Activated naive CD8-positive, alpha-beta T cell (primary cell): ENCODE measurements at regions not wholly inside any gene's neighbourhood (a gene's known extent, or its start where the extent isn't known, plus 50 kb on each side); places are given as distances from the start of the nearest gene placed in this dataset.

Experiments
- H3K27ac Mint-ChIP-seq: one replicate; pipeline ENCODE4 v1.8.0; 2021; ENCODE audit warnings: mixed read lengths
- H3K27me3 Mint-ChIP-seq: one replicate; pipeline ENCODE4 v1.8.0; 2021; ENCODE audit warnings: mixed read lengths
- H3K36me3 Mint-ChIP-seq: one replicate; pipeline ENCODE4 v1.8.0; 2021; ENCODE audit warnings: mixed read lengths
- H3K4me1 Mint-ChIP-seq: one replicate; pipeline ENCODE4 v1.8.0; 2021; ENCODE audit warnings: low read depth, mixed read lengths
- H3K4me3 Mint-ChIP-seq: one replicate; pipeline ENCODE4 v1.8.0; 2021; ENCODE audit warnings: mild to moderate bottlenecking, mixed read lengths
- H3K9me3 Mint-ChIP-seq: one replicate; pipeline ENCODE4 v1.8.0; 2021; ENCODE audit warnings: low read depth, mixed read lengths

DNA sequence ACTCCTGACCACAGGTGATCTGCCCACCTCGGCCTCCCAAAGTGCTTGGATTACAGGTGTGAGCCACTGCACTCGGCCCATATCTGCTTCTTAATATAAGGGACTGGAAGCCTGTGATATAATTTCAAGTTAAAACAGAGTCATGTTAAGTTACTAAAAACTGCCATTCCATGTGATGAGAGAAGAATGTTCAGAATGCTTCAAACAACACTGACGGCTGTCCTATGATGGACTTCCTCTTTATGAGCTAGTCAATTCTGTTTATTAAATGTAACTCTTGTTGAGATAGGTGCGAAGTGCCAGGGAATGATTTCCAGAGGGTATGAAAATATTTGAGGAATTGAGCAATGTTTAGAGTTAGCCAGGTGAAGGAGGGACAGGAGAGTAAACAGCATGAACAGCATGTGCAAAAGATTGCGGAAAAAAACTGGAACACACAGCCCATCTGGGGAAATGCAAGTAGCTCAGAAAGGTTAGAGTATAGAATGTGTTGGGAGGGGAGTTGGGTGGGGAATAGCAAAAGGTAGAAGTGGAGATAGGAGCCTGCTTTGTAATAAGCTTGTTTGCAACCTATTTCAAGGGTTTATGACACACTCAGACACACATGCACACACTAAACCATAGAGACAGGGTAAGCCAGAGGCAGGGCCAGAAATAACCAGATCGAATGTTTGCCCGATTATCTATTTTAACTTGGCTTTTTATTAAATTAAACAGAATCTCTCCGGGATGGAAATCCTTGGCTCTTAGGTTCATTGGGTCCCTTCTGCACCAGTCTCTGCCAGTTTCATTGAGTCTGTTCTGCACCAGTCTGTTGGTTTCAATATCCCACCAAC is 135.6 kb upstream of the COX10 start:
- H3K4me3 Mint-ChIP-seq = no peak overlapping the region
- H3K36me3 Mint-ChIP-seq = peaks cover 12% of the 10 kb centered on the region
- no peaks in the 10 kb centered on the region for H3K4me1 Mint-ChIP-seq
- H3K9me3 Mint-ChIP-seq = no peaks in the 10 kb centered on the region
- H3K27ac Mint-ChIP-seq = no peak overlapping the region
- no peaks in the 10 kb centered on the region for H3K27me3 Mint-ChIP-seq

GRCh38 chr17:13939222-13939621 is 130.1 kb upstream of the COX10 start:
- Mint-ChIP-seq H3K36me3 (peaks cover 16% of the 10 kb centered on the region), H3K4me3 (no peak overlapping the region), H3K9me3 (peaks cover 14% of the 10 kb centered on the region), H3K27me3 (no peaks in the 10 kb centered on the region), H3K4me1 (no peaks in the 10 kb centered on the region), H3K27ac (no peak overlapping the region)

DNA sequence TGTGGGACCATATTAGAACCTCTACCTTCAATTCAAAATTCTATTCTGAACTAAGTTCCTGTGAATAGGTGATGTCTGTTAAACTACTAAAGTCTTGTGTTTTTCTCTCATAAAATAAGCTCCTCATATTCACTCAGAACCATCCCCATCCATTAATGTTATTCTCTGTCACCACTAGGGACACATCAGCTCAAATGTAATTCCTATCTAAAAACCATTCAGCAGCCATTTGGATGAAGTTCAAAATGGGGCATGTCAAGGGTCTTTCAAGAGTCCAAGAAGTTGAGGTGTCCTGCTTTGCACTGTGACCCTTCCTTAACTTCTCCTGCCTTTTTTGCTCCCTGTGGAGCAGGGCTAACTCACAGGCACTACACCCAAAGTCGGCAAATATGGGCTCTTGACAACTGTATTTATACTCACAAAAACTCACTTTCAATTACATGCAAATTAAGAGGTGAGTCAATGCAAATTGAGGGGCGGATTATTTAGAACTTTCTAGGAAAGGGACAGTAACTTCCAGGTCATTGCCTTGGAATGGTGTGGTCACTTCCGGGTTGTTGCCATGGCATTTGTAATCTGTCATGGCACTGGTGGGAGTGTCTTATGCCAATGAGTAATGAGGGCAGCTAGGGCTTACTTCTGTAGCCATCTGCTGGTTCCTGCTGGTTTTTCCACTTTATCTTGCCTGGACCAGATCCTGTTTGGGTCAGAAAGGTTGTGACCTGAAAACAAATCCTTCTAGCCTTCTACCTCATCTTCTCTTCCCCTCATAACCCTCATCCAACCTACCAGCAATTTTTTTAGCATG is 128.2 kb upstream of the COX10 start:
- no peak overlapping the region for H3K27ac Mint-ChIP-seq
- no peak overlapping the region for H3K4me3 Mint-ChIP-seq
- peaks cover 16% of the 10 kb centered on the region for H3K36me3 Mint-ChIP-seq
- no peaks in the 10 kb centered on the region for H3K4me1 Mint-ChIP-seq
- peaks cover 14% of the 10 kb centered on the region for H3K9me3 Mint-ChIP-seq
- H3K27me3 Mint-ChIP-seq = no peaks in the 10 kb centered on the region

DNA sequence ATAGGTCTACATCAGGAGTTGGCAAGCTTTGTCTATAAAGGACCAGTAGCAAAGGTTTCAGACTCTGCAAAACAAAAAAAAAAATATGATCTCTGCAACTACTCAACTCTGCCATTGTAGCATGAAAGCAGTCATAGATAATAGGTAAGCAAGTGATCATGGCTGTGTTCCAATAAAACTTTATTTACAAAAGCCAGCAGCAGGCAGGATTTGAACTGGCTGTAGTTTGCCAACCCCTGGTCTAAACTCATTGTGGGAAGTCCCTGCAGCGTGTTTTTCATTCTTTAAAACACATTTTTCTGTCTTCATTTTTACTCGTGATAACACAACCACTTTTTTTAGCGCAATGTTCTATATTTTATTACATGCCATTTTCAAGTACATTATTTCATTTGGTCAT is 127.5 kb upstream of the COX10 start:
- H3K27me3 Mint-ChIP-seq = no peaks in the 10 kb centered on the region
- no peak overlapping the region for H3K4me3 Mint-ChIP-seq

DNA sequence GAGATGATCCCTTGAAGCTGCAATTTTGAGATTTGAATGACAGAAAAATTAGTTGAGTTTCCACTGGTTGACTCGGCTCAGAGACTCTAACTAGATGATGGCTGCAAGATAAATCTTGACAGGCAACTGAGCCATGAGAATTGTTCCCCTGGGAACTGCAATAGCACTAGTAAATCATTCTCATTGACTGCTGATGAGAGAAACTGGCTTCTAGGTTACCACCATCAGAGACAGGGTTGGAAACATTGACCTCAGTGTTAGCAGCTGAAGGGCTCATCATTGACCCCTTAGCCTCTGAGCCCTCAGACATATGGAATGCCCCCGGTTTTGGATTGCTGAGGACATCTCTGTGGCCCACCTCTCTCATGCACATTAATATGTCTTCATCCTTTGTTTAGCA is 125.4 kb upstream of the COX10 start:
- no peak overlapping the region for H3K4me3 Mint-ChIP-seq
- H3K4me1 Mint-ChIP-seq = no peaks in the 10 kb centered on the region
- H3K9me3 Mint-ChIP-seq = peaks cover 14% of the 10 kb centered on the region
- peaks cover 16% of the 10 kb centered on the region for H3K36me3 Mint-ChIP-seq
- H3K27ac Mint-ChIP-seq = no peak overlapping the region
- H3K27me3 Mint-ChIP-seq = no peaks in the 10 kb centered on the region

More for the DNA sequence above, 127.5 kb upstream of the COX10 start:
- Mint-ChIP-seq H3K36me3 (peaks cover 16% of the 10 kb centered on the region), H3K9me3 (peaks cover 14% of the 10 kb centered on the region), H3K27ac (no peak overlapping the region), H3K4me1 (no peaks in the 10 kb centered on the region)

DNA sequence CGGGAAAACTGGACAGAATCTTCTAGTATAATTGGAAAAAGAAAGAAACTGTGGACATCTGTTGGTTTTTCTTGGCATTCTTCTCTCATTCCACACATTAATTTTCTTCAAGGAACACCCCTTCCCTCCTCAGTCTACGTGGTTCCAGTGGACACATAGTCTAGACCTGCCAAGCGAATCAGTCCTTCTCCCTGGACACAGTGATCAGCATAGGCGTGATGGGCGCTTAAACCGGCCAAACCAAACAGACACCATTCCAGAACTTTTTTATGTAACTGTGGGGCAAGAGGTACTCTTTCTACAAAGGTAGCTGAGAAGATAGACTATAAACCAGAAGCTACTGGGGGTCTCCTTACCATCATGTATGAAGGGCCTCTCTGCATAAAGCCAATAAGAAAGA is 121.8 kb upstream of the COX10 start:
- Mint-ChIP-seq H3K9me3 (no peaks in the 10 kb centered on the region), H3K4me3 (no peak overlapping the region), H3K27me3 (no peaks in the 10 kb centered on the region), H3K27ac (no peak overlapping the region), H3K4me1 (no peaks in the 10 kb centered on the region), H3K36me3 (no peaks in the 10 kb centered on the region)

DNA sequence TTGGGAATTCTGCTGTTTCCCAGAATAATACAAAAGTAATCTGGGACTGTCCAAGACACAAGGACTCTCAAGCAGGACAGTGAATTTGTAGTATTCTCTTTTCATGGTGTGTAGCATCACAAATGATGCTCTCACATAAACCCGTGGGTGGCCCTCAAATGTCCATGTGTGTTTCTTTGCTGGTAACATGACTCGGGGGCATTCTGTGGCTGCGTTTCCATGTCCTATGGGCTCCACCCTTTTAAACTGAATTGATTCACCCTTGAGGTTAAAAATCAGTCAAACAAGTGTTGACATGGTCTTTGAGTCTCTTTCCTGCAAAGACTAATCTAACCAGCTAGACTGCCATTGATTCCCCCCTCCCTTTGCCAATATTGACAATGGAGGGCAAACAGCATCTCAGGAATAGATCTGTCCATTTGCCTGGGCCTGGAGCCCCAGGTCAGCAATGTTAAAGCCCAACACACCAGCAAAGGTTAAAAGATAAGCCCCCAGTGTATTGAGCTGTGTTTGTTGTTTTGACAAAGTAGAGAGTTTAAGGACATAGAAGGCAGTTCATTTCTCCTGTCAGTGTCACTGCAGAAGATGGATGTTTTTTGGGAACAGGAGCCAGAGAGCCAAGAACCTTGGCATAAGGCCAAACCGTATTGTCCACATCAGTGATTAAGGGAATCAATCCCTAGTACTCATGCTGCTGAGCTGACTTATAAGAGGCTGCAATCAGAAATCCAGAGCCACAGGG is 117.1 kb upstream of the COX10 start:
- no peaks in the 10 kb centered on the region for H3K4me1 Mint-ChIP-seq
- no peak overlapping the region for H3K4me3 Mint-ChIP-seq
- H3K27ac Mint-ChIP-seq = no peak overlapping the region
- H3K9me3 Mint-ChIP-seq = no peaks in the 10 kb centered on the region
- H3K36me3 Mint-ChIP-seq = peaks cover 12% of the 10 kb centered on the region
- H3K27me3 Mint-ChIP-seq = no peaks in the 10 kb centered on the region

DNA sequence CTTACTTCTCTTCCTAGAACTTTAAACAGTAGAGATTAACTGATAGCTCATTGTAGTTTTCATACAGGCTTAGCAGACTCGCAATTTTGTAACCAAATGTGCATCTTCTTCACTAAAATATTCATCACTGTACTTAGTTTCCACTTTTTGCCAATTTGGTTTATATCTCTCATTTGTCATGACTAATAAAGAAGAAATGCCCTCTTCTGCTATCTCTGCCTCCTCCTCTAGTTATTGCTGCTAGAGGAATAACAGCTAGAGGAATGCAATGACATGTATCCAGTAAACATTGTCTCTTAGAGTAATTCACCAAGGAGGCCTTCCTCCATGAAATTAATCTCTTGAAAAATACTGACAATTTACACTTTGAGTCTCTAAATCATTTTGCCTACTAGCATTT is 115.5 kb upstream of the COX10 start:
- no peak overlapping the region for H3K4me3 Mint-ChIP-seq

GRCh38 chr17:13957636-13958035 is 111.7 kb upstream of the COX10 start:
- Mint-ChIP-seq H3K27ac (no peak overlapping the region), H3K27me3 (no peaks in the 10 kb centered on the region), H3K4me1 (peaks cover 2% of the 10 kb centered on the region), H3K4me3 (no peak overlapping the region), H3K9me3 (no peaks in the 10 kb centered on the region), H3K36me3 (peaks cover 14% of the 10 kb centered on the region)

More for the DNA sequence above, 115.5 kb upstream of the COX10 start:
- Mint-ChIP-seq H3K9me3 (no peaks in the 10 kb centered on the region), H3K27ac (no peak overlapping the region), H3K4me1 (no peaks in the 10 kb centered on the region), H3K36me3 (peaks cover 12% of the 10 kb centered on the region), H3K27me3 (no peaks in the 10 kb centered on the region)

DNA sequence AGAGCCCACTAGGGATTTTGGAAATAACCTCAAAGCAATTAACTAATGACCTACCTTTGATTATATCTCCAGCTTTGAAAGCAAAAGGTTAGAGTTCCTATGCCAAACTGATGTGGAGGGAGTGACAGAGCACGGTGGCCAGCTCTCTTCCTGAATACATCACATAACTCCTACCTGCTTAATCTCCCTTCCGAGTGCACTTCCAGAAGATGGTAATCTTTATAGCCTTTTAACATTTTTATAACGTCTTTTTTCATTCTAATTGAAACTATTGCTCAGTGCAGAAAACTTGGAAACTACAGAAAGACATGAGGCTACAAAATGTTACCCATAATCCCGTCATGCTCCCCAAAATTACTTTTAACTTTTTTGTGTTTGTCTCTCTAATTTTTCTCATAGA is 110.5 kb upstream of the COX10 start:
- Mint-ChIP-seq H3K9me3 (no peaks in the 10 kb centered on the region), H3K36me3 (peaks cover 14% of the 10 kb centered on the region), H3K4me1 (peaks cover 5% of the 10 kb centered on the region), H3K27me3 (no peaks in the 10 kb centered on the region), H3K27ac (no peak overlapping the region), H3K4me3 (no peak overlapping the region)

DNA sequence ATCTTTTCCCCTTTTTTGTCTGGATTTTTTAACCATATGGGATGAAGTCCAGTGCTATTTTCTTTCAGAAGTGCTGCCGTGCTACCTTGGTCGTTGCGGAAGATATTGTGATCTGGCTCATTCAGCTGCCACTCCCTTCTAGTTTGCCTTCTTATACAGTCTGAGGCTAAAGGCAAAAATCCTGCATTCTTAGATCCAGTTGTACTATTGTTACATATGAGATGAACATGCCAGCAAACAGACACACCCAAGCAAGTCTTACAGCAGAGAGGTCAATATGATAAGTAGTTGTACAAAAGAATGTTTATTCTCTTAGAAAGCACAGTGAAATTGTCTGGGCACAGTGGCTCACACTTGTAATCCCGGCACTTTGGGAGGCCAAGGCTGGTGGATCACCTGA is 108.0 kb upstream of the COX10 start:
- Mint-ChIP-seq H3K36me3 (peaks cover 6% of the 10 kb centered on the region), H3K4me1 (peaks cover 5% of the 10 kb centered on the region), H3K27ac (no peak overlapping the region), H3K9me3 (no peaks in the 10 kb centered on the region), H3K4me3 (no peak overlapping the region), H3K27me3 (no peaks in the 10 kb centered on the region)

GRCh38 chr17:13962716-13963240 is 106.5 kb upstream of the COX10 start:
- no peaks in the 10 kb centered on the region for H3K9me3 Mint-ChIP-seq
- H3K27me3 Mint-ChIP-seq = no peaks in the 10 kb centered on the region
- no peak overlapping the region for H3K27ac Mint-ChIP-seq
- peaks cover 5% of the 10 kb centered on the region for H3K4me1 Mint-ChIP-seq
- H3K4me3 Mint-ChIP-seq = no peak overlapping the region
- H3K36me3 Mint-ChIP-seq = peaks cover 6% of the 10 kb centered on the region

GRCh38 chr17:13967416-13967815 is 101.9 kb upstream of the COX10 start:
- no peak overlapping the region for H3K27ac Mint-ChIP-seq
- no peaks in the 10 kb centered on the region for H3K9me3 Mint-ChIP-seq
- peaks cover 6% of the 10 kb centered on the region for H3K4me1 Mint-ChIP-seq
- peaks cover 3% of the 10 kb centered on the region for H3K36me3 Mint-ChIP-seq
- H3K4me3 Mint-ChIP-seq = no peak overlapping the region
- no peaks in the 10 kb centered on the region for H3K27me3 Mint-ChIP-seq

- Mint-ChIP-seq H3K4me1 (peaks cover 2% of the 10 kb centered on the region), H3K4me3 (no peak overlapping the region), H3K36me3 (peaks cover 2% of the 10 kb centered on the region), H3K27me3 (no peaks in the 10 kb centered on the region), H3K9me3 (no peaks in the 10 kb centered on the region), H3K27ac (no peak overlapping the region)
Measured at GRCh38 chr17:13970531-13970930, 98.8 kb upstream of the COX10 start.
